Spleen (tissue), 11 donors: ENCODE measurements at regions not wholly inside any gene's neighbourhood (a gene's known extent, or its start where the extent isn't known, plus 50 kb on each side); places are given as distances from the start of the nearest gene placed in this dataset.

Experiments used
- DNase-seq: peaks from one replicate; pipeline ENCODE4 v3.0.0-alpha.2; 2020
- H3K27ac ChIP-seq, 8 donors: fragments of 200-600 bp; sonication (generic) in 7 of 8; 1 replicate in 4 of 8; 2 replicates in 4 of 8; pipeline versions ENCODE4 v1.5.0 to v1.8.0; 2016 to 2021; ENCODE audit warnings: inconsistent platforms in 4 of 8, mild to moderate bottlenecking in 4 of 8, moderate library complexity in 1 of 8
- H3K27me3 ChIP-seq, 7 donors: fragments of 200-600 bp; sonication (generic) in 6 of 7; replicated peaks in 1 of 7; 1 replicate in 4 of 7; 2 replicates in 3 of 7; pipeline versions ENCODE4 v1.5.0 to v1.8.0; 2016 to 2021; ENCODE audit warnings: inconsistent platforms in 3 of 7, mild to moderate bottlenecking in 1 of 7
- H3K36me3 ChIP-seq, 6 donors: fragments of 200-600 bp; sonication (generic) in 5 of 6; 1 replicate in 4 of 6; 2 replicates in 2 of 6; pipeline versions ENCODE4 v1.5.0 to v1.8.0; 2016 to 2021; ENCODE audit warnings: inconsistent platforms in 2 of 6
- H3K4me1 ChIP-seq, 6 donors: fragments of 200-600 bp; sonication (generic) in 5 of 6; 1 replicate in 3 of 6; 2 replicates in 3 of 6; pipeline versions ENCODE4 v1.5.0 to v1.8.0; 2016 to 2021; ENCODE audit warnings: inconsistent platforms in 3 of 6
- H3K4me3 ChIP-seq, 8 donors: fragments of 200-600 bp; sonication (generic) in 7 of 8; 1 replicate in 4 of 8; 2 replicates in 4 of 8; pipeline versions ENCODE4 v1.5.0 to v1.8.0; 2016 to 2021; ENCODE audit warnings: inconsistent platforms in 4 of 8, mild to moderate bottlenecking in 4 of 8, moderate library complexity in 2 of 8
- H3K9me3 ChIP-seq, 8 donors: fragments of 200-600 bp; sonication (generic) in 7 of 8; 1 replicate in 4 of 8; 2 replicates in 4 of 8; pipeline versions ENCODE4 v1.5.0 to v1.8.0; 2016 to 2021; ENCODE audit warnings: inconsistent platforms in 4 of 8
- POLR2A ChIP-seq, 3 donors: fragments of 450-650 bp; IDR thresholded peaks; one replicate each; pipeline ENCODE4 v1.5.1; 2017; ENCODE audit warnings: antibody characterized with exemption in 3 of 3, mild to moderate bottlenecking in 1 of 3
- POLR2AphosphoS5 ChIP-seq, 3 donors: sonication (generic); formaldehyde crosslinking; IDR thresholded peaks; one replicate each; pipeline ENCODE4 v1.5.1; 2017; ENCODE audit warnings: antibody characterized with exemption in 3 of 3
- WGBS, 5 donors: extraction: QIAGEN DNeasy Blood & Tissue Kit in 3 of 5; methylation state at CpG; one replicate each; pipeline versions ENCODE4 v1.1.5 to v1.1.7; 2013 to 2018; 5-methylcytosine and 5-hydroxymethylcytosine counted together
- intact Hi-C: fragments of 100-400 bp; cut with DNase I; formaldehyde crosslinking; loops from one replicate; pipeline ENCODE4 v1.15.0; 2023; ENCODE audit warnings: low total_unique reads
- TF ChIP-seq, protein P1 (sequence below), 11 experiments: fragments of 200-600 bp in 7 of 11; fragments of 450-650 bp in 4 of 11; sonication (generic) in 4 of 11; IDR thresholded peaks in 8 of 11; conservative IDR thresholded peaks in 3 of 11; 1 replicate in 7 of 11; 2 replicates in 4 of 11; pipeline versions ENCODE4 v1.4.0 to v1.8.0; 2016 to 2021; ENCODE audit warnings: antibody characterized with exemption in 11 of 11, inconsistent platforms in 4 of 11, mild to moderate bottlenecking in 1 of 11
- donor health status: healthy with polysubstance abuse.
- donor health status: DM: no; HTN: no; CAD: no; lungs with moderate emphysema.
- donor health status: DM: no; HTN: no; CAD: no.
- donor health status: Bipolar disorder and iron deficiency.
- donor health status: healthy.
- donor health status: DM: no; HTN: no; CAD: no.
- donor health status: DM: yes; HTN: yes; CAD: no.

DNA sequence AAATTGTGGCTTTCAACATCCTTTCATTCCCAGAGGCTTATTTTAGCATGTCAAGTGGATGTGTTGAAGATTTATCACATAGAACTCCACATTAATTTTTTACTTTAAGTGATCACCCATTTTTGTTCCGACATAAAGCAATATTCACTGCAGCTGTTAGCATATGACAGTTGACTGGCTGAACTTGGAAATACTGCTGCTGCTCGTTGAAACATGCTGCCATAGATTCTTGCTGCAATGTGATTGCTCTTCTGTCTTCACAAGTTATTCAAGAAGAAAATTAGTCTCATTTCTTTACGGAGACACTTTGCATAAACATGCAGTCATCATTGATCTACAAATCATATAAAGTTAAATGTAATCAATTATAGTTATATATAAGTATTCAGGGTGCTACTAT, 248.4 kb downstream of the SAMD5 start:
- no peak for TF ChIP-seq POLR2A (IDR thresholded peaks at IDR 0.05)
- H3K4me3 ChIP-seq = no peak overlapping the region
- no peak overlapping the region for H3K27ac ChIP-seq
- 72 to 78% (median 75%) methylated on average over 3 of the region's 3 CpGs for WGBS, 5 donors
- H3K4me1 ChIP-seq = no peaks in the 10 kb centered on the region
- peaks cover 0 to 15% (median 6%) of the 10 kb centered on the region in 8 donors for H3K9me3 ChIP-seq
- intact Hi-C loops = no loop called here
- H3K36me3 ChIP-seq = no peaks in the 10 kb centered on the region
- DNase-seq = no peak
- H3K27me3 ChIP-seq = no peaks in the 10 kb centered on the region

DNA sequence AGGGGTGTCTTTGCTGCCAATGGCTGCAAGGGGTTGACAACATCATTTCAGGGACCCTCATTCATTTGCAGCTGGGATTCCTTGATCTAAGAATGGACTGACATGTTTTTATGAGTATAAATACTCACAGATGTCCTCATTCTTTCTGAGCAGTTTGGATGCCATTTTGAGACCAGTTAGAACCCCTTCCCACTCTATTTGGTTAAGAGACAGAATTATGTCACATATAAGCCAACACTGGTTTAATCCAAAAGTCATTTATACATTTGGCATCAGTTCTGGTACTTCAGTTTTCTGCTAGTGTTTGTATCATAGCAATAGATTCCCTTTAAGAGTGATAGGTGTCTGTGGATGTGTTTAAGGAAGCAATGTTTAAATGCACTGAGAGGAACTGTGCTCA, 248.8 kb downstream of the SAMD5 start:
- no peaks in the 10 kb centered on the region for H3K36me3 ChIP-seq
- no peak for TF ChIP-seq POLR2AphosphoS5 (IDR thresholded peaks at IDR 0.05)
- no peak for TF ChIP-seq POLR2A (IDR thresholded peaks at IDR 0.05)
- TF ChIP-seq, protein P1, sequence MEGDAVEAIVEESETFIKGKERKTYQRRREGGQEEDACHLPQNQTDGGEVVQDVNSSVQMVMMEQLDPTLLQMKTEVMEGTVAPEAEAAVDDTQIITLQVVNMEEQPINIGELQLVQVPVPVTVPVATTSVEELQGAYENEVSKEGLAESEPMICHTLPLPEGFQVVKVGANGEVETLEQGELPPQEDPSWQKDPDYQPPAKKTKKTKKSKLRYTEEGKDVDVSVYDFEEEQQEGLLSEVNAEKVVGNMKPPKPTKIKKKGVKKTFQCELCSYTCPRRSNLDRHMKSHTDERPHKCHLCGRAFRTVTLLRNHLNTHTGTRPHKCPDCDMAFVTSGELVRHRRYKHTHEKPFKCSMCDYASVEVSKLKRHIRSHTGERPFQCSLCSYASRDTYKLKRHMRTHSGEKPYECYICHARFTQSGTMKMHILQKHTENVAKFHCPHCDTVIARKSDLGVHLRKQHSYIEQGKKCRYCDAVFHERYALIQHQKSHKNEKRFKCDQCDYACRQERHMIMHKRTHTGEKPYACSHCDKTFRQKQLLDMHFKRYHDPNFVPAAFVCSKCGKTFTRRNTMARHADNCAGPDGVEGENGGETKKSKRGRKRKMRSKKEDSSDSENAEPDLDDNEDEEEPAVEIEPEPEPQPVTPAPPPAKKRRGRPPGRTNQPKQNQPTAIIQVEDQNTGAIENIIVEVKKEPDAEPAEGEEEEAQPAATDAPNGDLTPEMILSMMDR (IDR thresholded peaks at IDR 0.05 in 8 of 11, conservative IDR thresholded peaks at IDR 0.05 in 3 of 11) = no peak
- no peaks in the 10 kb centered on the region for H3K27me3 ChIP-seq
- H3K9me3 ChIP-seq = peaks cover 0 to 15% (median 6%) of the 10 kb centered on the region in 8 donors
- no peaks in the 10 kb centered on the region for H3K4me1 ChIP-seq
- H3K4me3 ChIP-seq = no peak overlapping the region
- intact Hi-C loops = no loop called here
- H3K27ac ChIP-seq = no peak overlapping the region
- DNase-seq = no peak

GRCh38 chr6:147758303-147758702, 249.8 kb downstream of the SAMD5 start:
- Histone ChIP-seq H3K27me3 (no peaks in the 10 kb centered on the region), H3K9me3 (peaks cover 0 to 15% (median 6%) of the 10 kb centered on the region in 8 donors), H3K4me1 (no peaks in the 10 kb centered on the region), H3K27ac (no peak overlapping the region), H3K4me3 (no peak overlapping the region), H3K36me3 (no peaks in the 10 kb centered on the region)
- 78 to 92% (median 82%) methylated on average over 2 of the region's 2 CpGs for WGBS, 5 donors
- DNase-seq = no peak
- intact Hi-C loops = no loop called here
- TF ChIP-seq POLR2A (IDR thresholded peaks at IDR 0.05) (no peak), POLR2AphosphoS5 (IDR thresholded peaks at IDR 0.05) (no peak)
- TF ChIP-seq, protein P1 (IDR thresholded peaks at IDR 0.05 in 8 of 11, conservative IDR thresholded peaks at IDR 0.05 in 3 of 11) = no peak

- H3K36me3 ChIP-seq = no peaks in the 10 kb centered on the region
- TF ChIP-seq POLR2A (IDR thresholded peaks at IDR 0.05) (no peak), POLR2AphosphoS5 (IDR thresholded peaks at IDR 0.05) (no peak)
- TF ChIP-seq, protein P1 (IDR thresholded peaks at IDR 0.05 in 8 of 11, conservative IDR thresholded peaks at IDR 0.05 in 3 of 11) = no peak
- H3K4me3 ChIP-seq = no peak overlapping the region
- intact Hi-C loops = no loop called here
- DNase-seq = no peak
- 79 to 95% (median 87%) methylated on average over 3 of the region's 3 CpGs for WGBS, 5 donors
- no peaks in the 10 kb centered on the region for H3K27me3 ChIP-seq
- no peak overlapping the region for H3K27ac ChIP-seq
- H3K4me1 ChIP-seq = no peaks in the 10 kb centered on the region
- H3K9me3 ChIP-seq = peaks cover 0 to 14% (median 6%) of the 10 kb centered on the region in 8 donors
These were observed 250.6 kb downstream of the SAMD5 start for GRCh38 chr6:147759093-147759492.

GRCh38 chr6:147759536-147759935, 251.0 kb downstream of the SAMD5 start:
- TF ChIP-seq, protein P1 (IDR thresholded peaks at IDR 0.05 in 8 of 11, conservative IDR thresholded peaks at IDR 0.05 in 3 of 11) = no peak
- no peak overlapping the region for H3K4me3 ChIP-seq
- no peaks in the 10 kb centered on the region for H3K36me3 ChIP-seq
- H3K27me3 ChIP-seq = no peaks in the 10 kb centered on the region
- H3K27ac ChIP-seq = no peak overlapping the region
- intact Hi-C loops = no loop called here
- DNase-seq = no peak
- H3K4me1 ChIP-seq = no peaks in the 10 kb centered on the region
- H3K9me3 ChIP-seq = peaks cover 0 to 11% (median 5%) of the 10 kb centered on the region in 8 donors
